Neural progenitor cell (in vitro differentiated cells): ENCODE measurements at regions not wholly inside any gene's neighbourhood (a gene's known extent, or its start where the extent isn't known, plus 50 kb on each side); places are given as distances from the start of the nearest gene placed in this dataset.

ENCODE experiments used
- DNase-seq: peaks from one replicate; pipeline ENCODE4 v3.0.0-alpha.2; 2016; ENCODE audit warnings: low spot score
- H2AFZ ChIP-seq: fragments of 200-600 bp; sonication (generic); replicated peaks from 2 replicates; pipeline ENCODE4 v1.6.1; 2016; ENCODE audit warnings: antibody characterized with exemption
- H3F3A ChIP-seq: fragments of 200-600 bp; sonication (generic); 2 replicates; pipeline ENCODE4 v1.6.1; 2016; ENCODE audit warnings: antibody characterized with exemption, low read depth
- H3K27ac ChIP-seq: fragments of 200-600 bp; sonication (generic); 2 replicates; pipeline ENCODE4 v1.5.1; 2016; ENCODE audit warnings: mild to moderate bottlenecking
- H3K27me3 ChIP-seq: fragments of 200-600 bp; sonication (generic); 2 replicates; pipeline ENCODE4 v1.6.1; 2016; ENCODE audit warnings: mild to moderate bottlenecking, moderate library complexity
- H3K36me3 ChIP-seq: fragments of 200-600 bp; sonication (generic); 2 replicates; pipeline ENCODE4 v1.5.1; 2016
- H3K4me1 ChIP-seq: fragments of 200-600 bp; sonication (generic); 2 replicates; pipeline ENCODE4 v1.6.1; 2016; ENCODE audit warnings: mixed run types
- H3K4me2 ChIP-seq: fragments of 200-600 bp; sonication (generic); 2 replicates; pipeline ENCODE4 v1.6.1; 2016
- H3K4me3 ChIP-seq: fragments of 200-600 bp; sonication (generic); 2 replicates; pipeline ENCODE4 v1.5.1; 2016
- H3K79me2 ChIP-seq: fragments of 200-600 bp; sonication (generic); 2 replicates; pipeline ENCODE4 v1.6.1; 2016; ENCODE audit warnings: low read depth
- H3K9ac ChIP-seq: fragments of 200-600 bp; sonication (generic); 2 replicates; pipeline ENCODE4 v1.6.1; 2016
- H3K9me3 ChIP-seq: fragments of 200-600 bp; sonication (generic); 2 replicates; pipeline ENCODE4 v1.5.1; 2016; ENCODE audit warnings: low read depth
- H4K20me1 ChIP-seq: fragments of 200-600 bp; sonication (generic); 2 replicates; pipeline ENCODE4 v1.6.1; 2016; ENCODE audit warnings: low read depth
- H3K27ac Mint-ChIP-seq: 3 replicates; pipeline ENCODE4 v1.8.0; 2021; ENCODE audit warnings: mixed read lengths
- H3K27me3 Mint-ChIP-seq: 2 replicates; pipeline ENCODE4 v1.8.0; 2022; ENCODE audit warnings: low read depth, mild to moderate bottlenecking, inconsistent platforms, moderate library complexity, mixed read lengths; ENCODE audit not compliant: insufficient read depth
- H3K36me3 Mint-ChIP-seq: 3 replicates; pipeline ENCODE4 v1.8.0; 2021; ENCODE audit warnings: mixed read lengths
- H3K4me1 Mint-ChIP-seq: 3 replicates; pipeline ENCODE4 v1.8.0; 2021; ENCODE audit warnings: mixed read lengths
- H3K4me3 Mint-ChIP-seq: 3 replicates; pipeline ENCODE4 v1.8.0; 2021; ENCODE audit warnings: mild to moderate bottlenecking, moderate library complexity, mixed read lengths
- H3K9me3 Mint-ChIP-seq: 3 replicates; pipeline ENCODE4 v1.8.0; 2020; ENCODE audit warnings: mixed read lengths
- EZH2 ChIP-seq: fragments of 200-600 bp; sonication (generic); IDR thresholded peaks from 2 replicates; pipeline ENCODE4 v1.6.1; 2017; ENCODE audit warnings: antibody characterized with exemption, mild to moderate bottlenecking, moderate library complexity
- EZH2phosphoT487 ChIP-seq: fragments of 200-600 bp; sonication (generic); IDR thresholded peaks from 2 replicates; pipeline ENCODE4 v1.6.1; 2017; ENCODE audit warnings: antibody characterized with exemption
- TF ChIP-seq, protein P1 (sequence below): fragments of 200-600 bp; sonication (generic); IDR thresholded peaks from 2 replicates; pipeline ENCODE4 v1.5.1; 2017; ENCODE audit warnings: antibody characterized with exemption, mild to moderate bottlenecking

DNA sequence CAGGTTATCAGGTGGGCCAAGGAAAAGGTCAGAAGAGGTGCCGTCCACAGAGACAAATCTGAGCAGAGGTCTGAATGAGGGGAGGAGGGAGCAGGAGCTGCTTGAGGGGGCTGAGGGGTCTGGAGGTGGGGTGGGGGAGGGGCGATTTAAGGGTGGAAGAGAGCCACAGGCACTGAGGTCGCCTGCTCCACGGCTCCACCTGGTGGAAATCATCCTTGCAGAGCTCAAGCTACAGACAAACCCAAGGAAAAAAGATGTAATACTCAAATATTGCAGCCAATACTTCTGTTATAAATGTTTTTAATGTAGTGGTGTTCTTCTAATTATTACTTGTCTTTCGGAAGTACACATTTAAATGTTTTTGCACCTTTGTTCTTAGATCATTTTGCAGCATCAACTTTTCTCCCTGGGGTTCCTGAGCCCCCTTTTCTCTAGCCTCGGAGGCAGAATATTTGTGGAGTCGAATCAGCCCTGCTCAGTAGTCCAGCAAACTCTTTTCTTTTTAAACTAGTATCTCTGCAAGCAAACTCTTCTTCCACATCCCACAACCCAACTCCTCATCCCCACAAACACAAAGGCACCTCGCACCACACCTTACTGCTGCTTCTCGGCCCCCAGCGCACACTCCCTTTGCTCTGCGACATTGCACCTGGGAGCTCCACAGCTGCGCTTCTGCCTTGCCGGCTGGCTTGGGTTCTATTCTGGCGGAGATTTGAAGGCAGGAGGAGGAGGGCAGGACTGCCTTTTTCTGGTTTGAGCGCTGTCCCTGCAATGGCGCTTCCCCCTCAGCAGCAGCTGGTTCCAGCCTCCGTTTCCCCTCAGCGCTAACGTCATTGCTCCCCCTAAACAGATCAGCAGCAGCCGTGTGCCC lies 51.0 kb upstream of the TFAP2A start:
- Mint-ChIP-seq H3K4me1 (peaks cover 3% of the 10 kb centered on the region), H3K4me3 (no peak overlapping the region), H3K36me3 (no peaks in the 10 kb centered on the region), H3K9me3 (no peaks in the 10 kb centered on the region), H3K27ac (no peak overlapping the region), H3K27me3 (peaks cover 2% of the 10 kb centered on the region)
- Histone ChIP-seq H3K9me3 (no peaks in the 10 kb centered on the region), H3K9ac (no peak overlapping the region), H3F3A (no peaks in the 10 kb centered on the region), H3K27ac (no peak overlapping the region), H3K4me2 (no peak overlapping the region), H2AFZ (peak overlapping the region; percentile 48), H3K4me1 (peaks cover 11% of the 10 kb centered on the region), H3K27me3 (no peaks in the 10 kb centered on the region), H4K20me1 (no peaks in the 10 kb centered on the region), H3K4me3 (no peak overlapping the region), H3K36me3 (no peaks in the 10 kb centered on the region), H3K79me2 (no peaks in the 10 kb centered on the region)
- TF ChIP-seq, protein P1, sequence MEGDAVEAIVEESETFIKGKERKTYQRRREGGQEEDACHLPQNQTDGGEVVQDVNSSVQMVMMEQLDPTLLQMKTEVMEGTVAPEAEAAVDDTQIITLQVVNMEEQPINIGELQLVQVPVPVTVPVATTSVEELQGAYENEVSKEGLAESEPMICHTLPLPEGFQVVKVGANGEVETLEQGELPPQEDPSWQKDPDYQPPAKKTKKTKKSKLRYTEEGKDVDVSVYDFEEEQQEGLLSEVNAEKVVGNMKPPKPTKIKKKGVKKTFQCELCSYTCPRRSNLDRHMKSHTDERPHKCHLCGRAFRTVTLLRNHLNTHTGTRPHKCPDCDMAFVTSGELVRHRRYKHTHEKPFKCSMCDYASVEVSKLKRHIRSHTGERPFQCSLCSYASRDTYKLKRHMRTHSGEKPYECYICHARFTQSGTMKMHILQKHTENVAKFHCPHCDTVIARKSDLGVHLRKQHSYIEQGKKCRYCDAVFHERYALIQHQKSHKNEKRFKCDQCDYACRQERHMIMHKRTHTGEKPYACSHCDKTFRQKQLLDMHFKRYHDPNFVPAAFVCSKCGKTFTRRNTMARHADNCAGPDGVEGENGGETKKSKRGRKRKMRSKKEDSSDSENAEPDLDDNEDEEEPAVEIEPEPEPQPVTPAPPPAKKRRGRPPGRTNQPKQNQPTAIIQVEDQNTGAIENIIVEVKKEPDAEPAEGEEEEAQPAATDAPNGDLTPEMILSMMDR: peak; percentile 66
- TF ChIP-seq EZH2phosphoT487 (no peak), EZH2 (no peak)
- peak; percentile 84 for DNase-seq
